OCI-LY3 (cell line): ENCODE measurements at regions not wholly inside any gene's neighbourhood (a gene's known extent, or its start where the extent isn't known, plus 50 kb on each side); places are given as distances from the start of the nearest gene placed in this dataset.
"Not testable (repeated sequence)": the region's sequence is repeated elsewhere in the genome, so short reads cannot be mapped to it uniquely, and the experiment has no call there.

Experiments used
- H2AFZ ChIP-seq: fragments of 200-600, 300-600 bp; shearing (Covaris generic); 2 replicates; pipeline ENCODE4 v1.6.0; 2014; ENCODE audit warnings: antibody characterized with exemption, low read depth, low read length
- H3K27ac ChIP-seq: fragments of 200-600, 300-600 bp; sonication (generic); 2 replicates; pipeline ENCODE4 v1.5.1; 2014; ENCODE audit warnings: mild to moderate bottlenecking, low read length, moderate library complexity, mixed read lengths
- H3K27me3 ChIP-seq: fragments of 200-600, 300-600 bp; sonication (generic); 2 replicates; pipeline ENCODE4 v1.6.1; 2014; ENCODE audit warnings: low read depth, low read length, mixed read lengths
- H3K36me3 ChIP-seq: fragments of 200-600, 300-600 bp; sonication (generic); replicated peaks from 2 replicates; pipeline ENCODE3; 2014; ENCODE audit warnings: low read depth, low read length, mixed read lengths
- H3K4me1 ChIP-seq: fragments of 300-600, 200-600 bp; sonication (generic); 2 replicates; pipeline ENCODE4 v1.6.1; 2014; ENCODE audit warnings: low read length, mixed read lengths
- H3K4me2 ChIP-seq: fragments of 200-600, 300-600 bp; sonication (generic); 2 replicates; pipeline ENCODE4 v1.6.1; 2014; ENCODE audit warnings: low read length, mixed read lengths
- H3K4me3 ChIP-seq: fragments of 300-600, 200-600 bp; sonication (generic); 2 replicates; pipeline ENCODE4 v1.5.1; 2014; ENCODE audit warnings: antibody characterized with exemption, mild to moderate bottlenecking, low read length, moderate library complexity
- H3K79me2 ChIP-seq: fragments of 300-600, 200-600 bp; shearing (Covaris generic); 2 replicates; pipeline ENCODE4 v1.6.1; 2014; ENCODE audit warnings: mild to moderate bottlenecking, low read length, mixed read lengths
- H3K9ac ChIP-seq: fragments of 300-600, 200-600 bp; shearing (Covaris generic); 2 replicates; pipeline ENCODE4 v1.6.0; 2014; ENCODE audit warnings: mild to moderate bottlenecking, low read length, moderate library complexity
- H3K9me3 ChIP-seq: fragments of 200-600, 300-600 bp; shearing (Covaris generic); 2 replicates; pipeline ENCODE4 v1.6.1; 2014; ENCODE audit warnings: low read length, mixed read lengths; ENCODE audit not compliant: insufficient read depth
- H4K20me1 ChIP-seq: fragments of 200-600, 300-600 bp; sonication (generic); 2 replicates; pipeline ENCODE4 v1.6.1; 2016; ENCODE audit warnings: low read length, mixed read lengths; ENCODE audit not compliant: insufficient read depth
- EZH2phosphoT487 ChIP-seq: fragments of 200-600 bp; shearing (Covaris generic); IDR thresholded peaks from 2 replicates; pipeline ENCODE4 v1.6.1; 2018; ENCODE audit warnings: antibody characterized with exemption, mixed run types, low read depth
- TF ChIP-seq, protein P1 (sequence below): fragments of 200-600, 300-600 bp; sonication (generic); IDR thresholded peaks from 2 replicates; pipeline ENCODE4 v1.5.1; 2014; ENCODE audit warnings: antibody characterized with exemption, low read length, low read depth

- H3K9ac ChIP-seq: no peak overlapping the region
- no peaks in the 10 kb centered on the region for H3K4me1 ChIP-seq
- no peak overlapping the region for H3K4me3 ChIP-seq
- no peak overlapping the region for H2AFZ ChIP-seq
- no peak overlapping the region for H3K4me2 ChIP-seq
- no peaks in the 10 kb centered on the region for H3K79me2 ChIP-seq
- H4K20me1 ChIP-seq: no peaks in the 10 kb centered on the region
- no peaks in the 10 kb centered on the region for H3K27me3 ChIP-seq
- H3K27ac ChIP-seq: no peak overlapping the region
- H3K9me3 ChIP-seq: no peaks in the 10 kb centered on the region
- no peaks in the 10 kb centered on the region for H3K36me3 ChIP-seq
- no peak for TF ChIP-seq EZH2phosphoT487
- TF ChIP-seq, protein P1, sequence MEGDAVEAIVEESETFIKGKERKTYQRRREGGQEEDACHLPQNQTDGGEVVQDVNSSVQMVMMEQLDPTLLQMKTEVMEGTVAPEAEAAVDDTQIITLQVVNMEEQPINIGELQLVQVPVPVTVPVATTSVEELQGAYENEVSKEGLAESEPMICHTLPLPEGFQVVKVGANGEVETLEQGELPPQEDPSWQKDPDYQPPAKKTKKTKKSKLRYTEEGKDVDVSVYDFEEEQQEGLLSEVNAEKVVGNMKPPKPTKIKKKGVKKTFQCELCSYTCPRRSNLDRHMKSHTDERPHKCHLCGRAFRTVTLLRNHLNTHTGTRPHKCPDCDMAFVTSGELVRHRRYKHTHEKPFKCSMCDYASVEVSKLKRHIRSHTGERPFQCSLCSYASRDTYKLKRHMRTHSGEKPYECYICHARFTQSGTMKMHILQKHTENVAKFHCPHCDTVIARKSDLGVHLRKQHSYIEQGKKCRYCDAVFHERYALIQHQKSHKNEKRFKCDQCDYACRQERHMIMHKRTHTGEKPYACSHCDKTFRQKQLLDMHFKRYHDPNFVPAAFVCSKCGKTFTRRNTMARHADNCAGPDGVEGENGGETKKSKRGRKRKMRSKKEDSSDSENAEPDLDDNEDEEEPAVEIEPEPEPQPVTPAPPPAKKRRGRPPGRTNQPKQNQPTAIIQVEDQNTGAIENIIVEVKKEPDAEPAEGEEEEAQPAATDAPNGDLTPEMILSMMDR: no peak
Measured at GRCh38 chr5:136453199-136453598, 87.9 kb upstream of the TRPC7 start.

- not testable (repeated sequence) for H3K27me3 ChIP-seq, H4K20me1 ChIP-seq, H3K9me3 ChIP-seq, H3K27ac ChIP-seq, H3K9ac ChIP-seq, H3K4me2 ChIP-seq, H2AFZ ChIP-seq, H3K4me1 ChIP-seq, H3K4me3 ChIP-seq, H3K36me3 ChIP-seq, H3K79me2 ChIP-seq
Measured at GRCh38 chr5:136447576-136447975, 82.2 kb upstream of the TRPC7 start.

- no peaks in the 10 kb centered on the region for H4K20me1 ChIP-seq
- H3K9ac ChIP-seq: no peak overlapping the region
- no peak overlapping the region for H3K4me3 ChIP-seq
- no peaks in the 10 kb centered on the region for H3K27me3 ChIP-seq
- H3K27ac ChIP-seq: no peak overlapping the region
- H3K79me2 ChIP-seq: no peaks in the 10 kb centered on the region
- no peaks in the 10 kb centered on the region for H3K9me3 ChIP-seq
- H2AFZ ChIP-seq: no peak overlapping the region
- no peaks in the 10 kb centered on the region for H3K36me3 ChIP-seq
- no peak for TF ChIP-seq EZH2phosphoT487
- TF ChIP-seq, protein P1: no peak
- H3K4me2 ChIP-seq: no peak overlapping the region
- H3K4me1 ChIP-seq: no peaks in the 10 kb centered on the region
Measured at GRCh38 chr5:136446565-136446964, 81.2 kb upstream of the TRPC7 start.

GRCh38 chr5:136444099-136444498 lies 78.8 kb upstream of the TRPC7 start:
- H3K27ac ChIP-seq, H3K9ac ChIP-seq, H3K4me1 ChIP-seq, H2AFZ ChIP-seq, H3K36me3 ChIP-seq, H3K4me2 ChIP-seq, H3K27me3 ChIP-seq, H4K20me1 ChIP-seq, H3K9me3 ChIP-seq, H3K4me3 ChIP-seq, H3K79me2 ChIP-seq: not testable (repeated sequence)

GRCh38 chr5:136439367-136439766 lies 74.0 kb upstream of the TRPC7 start:
- Histone ChIP-seq H3K9ac (no peak overlapping the region), H3K79me2 (no peaks in the 10 kb centered on the region), H3K27me3 (no peaks in the 10 kb centered on the region), H3K4me2 (no peak overlapping the region), H2AFZ (no peak overlapping the region), H3K27ac (no peak overlapping the region), H4K20me1 (no peaks in the 10 kb centered on the region), H3K9me3 (no peaks in the 10 kb centered on the region), H3K36me3 (no peaks in the 10 kb centered on the region), H3K4me1 (no peaks in the 10 kb centered on the region), H3K4me3 (no peak overlapping the region)
- no peak for TF ChIP-seq EZH2phosphoT487
- TF ChIP-seq, protein P1: no peak
